Colonic mucosa (tissue), 4 donors: ENCODE measurements at regions not wholly inside any gene's neighbourhood (a gene's known extent, or its start where the extent isn't known, plus 50 kb on each side); places are given as distances from the start of the nearest gene placed in this dataset.

Experiments used
- DNase-seq: peaks from one replicate; pipeline ENCODE4 v3.0.0-alpha.2; 2020
- H3K27ac ChIP-seq: fragments of 200-600 bp; one replicate; pipeline ENCODE4 v1.8.0; 2021
- H3K27me3 ChIP-seq: fragments of 200-600 bp; one replicate; pipeline ENCODE4 v1.8.0; 2021
- H3K36me3 ChIP-seq: fragments of 200-600 bp; one replicate; pipeline ENCODE4 v1.8.0; 2021
- H3K4me1 ChIP-seq: fragments of 200-600 bp; one replicate; pipeline ENCODE4 v1.8.0; 2021; ENCODE audit warnings: mild to moderate bottlenecking
- H3K4me3 ChIP-seq: fragments of 200-600 bp; one replicate; pipeline ENCODE4 v1.8.0; 2021
- H3K9ac ChIP-seq, 2 donors: one replicate each; pipeline ENCODE4 v1.7.0; 2013; ENCODE audit warnings: control low read depth in 2 of 2, low read depth in 2 of 2, low read length in 2 of 2
- H3K9me3 ChIP-seq: fragments of 200-600 bp; one replicate; pipeline ENCODE4 v1.8.0; 2021
- intact Hi-C: fragments of 100-400 bp; cut with DNase I; formaldehyde crosslinking; loops from one replicate; pipeline ENCODE4 v1.14.1; 2022
- TF ChIP-seq, protein P1 (sequence below): fragments of 200-600 bp; IDR thresholded peaks from one replicate; pipeline ENCODE4 v1.8.0; 2022; ENCODE audit warnings: antibody characterized with exemption, mild to moderate bottlenecking
- donor health status: healthy.
- donor health status: DM: no; HTN: no; CAD: no.
- donor health status: DM: no; HTN: no; CAD: no.

DNA sequence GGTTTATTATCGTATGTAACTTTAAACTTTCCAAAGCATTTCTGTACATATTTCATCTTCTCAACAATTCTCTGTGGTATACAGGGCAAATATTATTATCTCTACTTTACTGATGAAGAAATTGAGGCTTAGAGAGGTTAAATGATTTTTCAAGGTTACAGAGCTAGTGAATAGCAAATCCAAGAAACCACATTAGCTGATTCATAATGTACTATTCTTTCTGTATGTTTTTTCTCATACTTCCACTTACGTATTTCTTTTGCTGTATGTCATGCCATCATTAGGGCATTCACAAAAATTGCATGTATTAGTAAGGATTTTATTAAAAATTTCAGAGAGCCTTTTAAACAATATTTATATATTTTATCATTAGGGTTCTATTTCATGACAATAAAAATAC, 372.4 kb upstream of the DMAC1 start:
- Histone ChIP-seq H3K9me3 (no peaks in the 10 kb centered on the region), H3K27me3 (no peaks in the 10 kb centered on the region), H3K27ac (no peak overlapping the region), H3K36me3 (no peaks in the 10 kb centered on the region), H3K4me3 (no peak overlapping the region), H3K9ac (no peak overlapping the region), H3K4me1 (no peaks in the 10 kb centered on the region)
- TF ChIP-seq, protein P1, sequence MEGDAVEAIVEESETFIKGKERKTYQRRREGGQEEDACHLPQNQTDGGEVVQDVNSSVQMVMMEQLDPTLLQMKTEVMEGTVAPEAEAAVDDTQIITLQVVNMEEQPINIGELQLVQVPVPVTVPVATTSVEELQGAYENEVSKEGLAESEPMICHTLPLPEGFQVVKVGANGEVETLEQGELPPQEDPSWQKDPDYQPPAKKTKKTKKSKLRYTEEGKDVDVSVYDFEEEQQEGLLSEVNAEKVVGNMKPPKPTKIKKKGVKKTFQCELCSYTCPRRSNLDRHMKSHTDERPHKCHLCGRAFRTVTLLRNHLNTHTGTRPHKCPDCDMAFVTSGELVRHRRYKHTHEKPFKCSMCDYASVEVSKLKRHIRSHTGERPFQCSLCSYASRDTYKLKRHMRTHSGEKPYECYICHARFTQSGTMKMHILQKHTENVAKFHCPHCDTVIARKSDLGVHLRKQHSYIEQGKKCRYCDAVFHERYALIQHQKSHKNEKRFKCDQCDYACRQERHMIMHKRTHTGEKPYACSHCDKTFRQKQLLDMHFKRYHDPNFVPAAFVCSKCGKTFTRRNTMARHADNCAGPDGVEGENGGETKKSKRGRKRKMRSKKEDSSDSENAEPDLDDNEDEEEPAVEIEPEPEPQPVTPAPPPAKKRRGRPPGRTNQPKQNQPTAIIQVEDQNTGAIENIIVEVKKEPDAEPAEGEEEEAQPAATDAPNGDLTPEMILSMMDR = no peak
- DNase-seq = no peak
- intact Hi-C loops = no loop called here

DNA sequence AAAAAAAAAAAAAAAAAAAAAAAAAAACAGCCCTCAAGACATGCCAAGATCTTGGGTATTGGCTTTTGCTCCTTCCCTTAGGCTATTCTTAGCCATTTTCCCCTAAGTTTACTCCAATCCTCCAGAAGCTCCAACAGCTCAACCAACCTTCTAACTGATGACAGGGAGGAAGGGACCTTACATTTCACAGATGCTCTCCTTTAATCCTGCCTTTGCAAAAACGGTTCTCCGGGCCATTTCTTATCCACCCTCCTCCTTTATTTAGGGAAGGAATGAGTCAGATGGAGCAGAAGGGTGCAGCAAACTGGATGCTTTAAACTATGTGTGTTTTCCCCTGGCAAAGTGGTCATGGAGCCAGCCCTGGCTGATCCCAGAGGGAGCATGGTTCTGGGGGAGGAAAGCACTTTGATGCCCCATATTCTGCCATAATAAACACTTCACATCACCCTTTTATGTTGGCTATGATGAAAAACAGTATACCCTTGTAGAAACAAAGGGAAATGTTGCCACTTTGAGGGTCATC, 369.4 kb upstream of the DMAC1 start:
- TF ChIP-seq, protein P1 = no peak
- no peaks in the 10 kb centered on the region for H3K27me3 ChIP-seq
- no peak for DNase-seq
- intact Hi-C loops = no loop called here
- no peak overlapping the region for H3K4me3 ChIP-seq
- no peak overlapping the region for H3K9ac ChIP-seq
- H3K27ac ChIP-seq = no peak overlapping the region
- H3K36me3 ChIP-seq = no peaks in the 10 kb centered on the region
- no peaks in the 10 kb centered on the region for H3K4me1 ChIP-seq
- H3K9me3 ChIP-seq = no peaks in the 10 kb centered on the region

DNA sequence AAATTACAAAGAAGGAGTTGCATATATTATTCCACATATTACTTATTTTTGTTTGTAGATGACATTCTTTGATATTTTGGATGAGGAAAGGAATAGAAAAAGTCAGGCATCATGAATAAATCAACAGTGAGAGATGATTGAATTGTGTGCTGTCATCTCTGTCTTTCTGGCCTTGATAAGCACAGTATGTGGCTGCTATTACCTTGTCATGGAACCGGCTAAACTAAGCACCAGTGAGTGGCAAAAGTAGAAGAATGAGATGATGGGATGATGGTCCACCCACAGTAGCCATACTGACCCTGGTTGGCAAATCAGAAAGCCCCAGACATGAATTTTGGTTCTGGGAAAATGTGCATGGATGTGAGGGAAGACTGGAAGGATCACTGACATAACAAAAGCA, 361.2 kb upstream of the DMAC1 start:
- H3K4me3 ChIP-seq = no peak overlapping the region
- intact Hi-C loops = no loop called here
- no peak for DNase-seq

DNA sequence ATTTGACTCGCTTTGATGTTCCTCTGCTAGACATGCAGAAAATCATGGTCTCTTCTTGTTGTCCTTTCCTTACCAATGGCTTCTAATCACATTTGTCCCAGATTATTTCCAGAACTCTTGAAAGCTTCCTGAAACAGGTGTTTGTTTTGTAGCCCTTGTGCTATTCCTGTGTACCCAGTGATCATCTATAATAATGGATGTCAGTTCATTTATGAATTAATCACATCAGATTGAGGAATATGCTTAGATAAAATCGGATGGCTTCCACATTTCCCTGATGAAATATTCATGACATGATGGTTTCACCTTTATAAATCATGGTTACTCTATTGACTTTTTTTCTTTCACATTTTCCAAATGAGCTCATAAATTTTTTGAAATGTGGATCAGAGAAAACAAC, 359.0 kb upstream of the DMAC1 start:
- H3K27ac ChIP-seq = no peak overlapping the region
- TF ChIP-seq, protein P1 = no peak
- H3K9ac ChIP-seq = no peak overlapping the region
- intact Hi-C loops = no loop called here
- no peaks in the 10 kb centered on the region for H3K36me3 ChIP-seq
- H3K27me3 ChIP-seq = no peaks in the 10 kb centered on the region
- H3K4me3 ChIP-seq = no peak overlapping the region
- H3K4me1 ChIP-seq = no peaks in the 10 kb centered on the region
- DNase-seq = no peak
- no peaks in the 10 kb centered on the region for H3K9me3 ChIP-seq

More for the DNA sequence above, 361.2 kb upstream of the DMAC1 start:
- Histone ChIP-seq H3K9ac (no peak overlapping the region), H3K9me3 (no peaks in the 10 kb centered on the region), H3K36me3 (no peaks in the 10 kb centered on the region), H3K27ac (no peak overlapping the region), H3K27me3 (no peaks in the 10 kb centered on the region), H3K4me1 (no peaks in the 10 kb centered on the region)
- TF ChIP-seq, protein P1 = no peak

DNA sequence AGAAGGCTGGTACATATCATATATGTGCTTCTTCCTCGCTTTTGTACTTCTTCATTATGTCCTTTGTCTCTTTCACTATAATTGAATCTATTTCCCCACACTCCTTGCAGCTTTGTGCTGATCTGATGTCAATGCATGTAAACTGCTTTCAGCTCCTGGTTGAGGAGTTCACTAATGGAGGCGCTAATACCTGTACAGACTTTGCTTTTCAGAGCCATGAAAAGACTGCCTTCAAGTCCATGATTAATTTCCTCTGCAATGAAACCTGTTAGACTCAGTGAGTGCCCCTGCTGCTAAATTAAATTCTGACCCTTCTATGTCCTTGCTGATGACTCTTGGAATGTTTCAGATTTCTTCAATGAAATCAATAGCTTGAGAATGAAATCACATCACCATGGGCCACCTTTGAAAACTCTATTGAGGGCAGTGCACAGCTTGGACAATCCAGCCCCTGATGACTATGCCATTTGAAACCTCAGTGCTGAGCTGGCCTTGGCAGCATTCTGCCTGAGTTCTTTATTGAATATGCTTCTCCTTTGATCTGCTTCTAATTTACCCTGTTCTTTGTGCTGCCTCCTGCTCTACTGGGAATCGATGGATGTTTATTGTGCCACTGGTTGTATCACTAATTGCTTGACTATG, 358.2 kb upstream of the DMAC1 start:
- Histone ChIP-seq H3K27me3 (no peaks in the 10 kb centered on the region), H3K27ac (no peak overlapping the region), H3K4me1 (no peaks in the 10 kb centered on the region), H3K9me3 (no peaks in the 10 kb centered on the region), H3K9ac (no peak overlapping the region), H3K36me3 (no peaks in the 10 kb centered on the region), H3K4me3 (no peak overlapping the region)
- no peak for DNase-seq
- intact Hi-C loops = no loop called here
- TF ChIP-seq, protein P1 = no peak
